OCI-LY1 (cell line): ENCODE measurements at regions not wholly inside any gene's neighbourhood (a gene's known extent, or its start where the extent isn't known, plus 50 kb on each side); places are given as distances from the start of the nearest gene placed in this dataset.
"Not testable (repeated sequence)": the region's sequence is repeated elsewhere in the genome, so short reads cannot be mapped to it uniquely, and the experiment has no call there.

Experiments used
- H2AFZ ChIP-seq: fragments of 200-600 bp; sonication (generic), shearing (Covaris generic); 2 replicates; pipeline ENCODE4 v1.6.0; 2014; ENCODE audit warnings: antibody characterized with exemption, mild to moderate bottlenecking, low read length
- H3F3A ChIP-seq: fragments of 200-600 bp; sonication (generic), shearing (Covaris generic); 2 replicates; pipeline ENCODE4 v1.6.0; 2014; ENCODE audit warnings: mild to moderate bottlenecking, antibody characterized with exemption, low read length, moderate library complexity; ENCODE audit not compliant: insufficient read depth
- H3K27ac ChIP-seq: fragments of 200-600 bp; sonication (generic); 2 replicates; pipeline ENCODE4 v1.5.1; 2014; ENCODE audit warnings: low read length, mixed run types, mild to moderate bottlenecking, low read depth; ENCODE audit not compliant: poor library complexity, severe bottlenecking
- H3K27me3 ChIP-seq: fragments of 200-600 bp; sonication (generic); 2 replicates; pipeline ENCODE4 v1.6.0; 2014; ENCODE audit warnings: antibody characterized with exemption, mild to moderate bottlenecking, low read length, moderate library complexity; ENCODE audit not compliant: insufficient read depth
- H3K36me3 ChIP-seq: fragments of 200-600 bp; sonication (generic); 2 replicates; pipeline ENCODE4 v1.6.1; 2014; ENCODE audit warnings: mild to moderate bottlenecking, antibody characterized with exemption, low read length, moderate library complexity, mixed read lengths; ENCODE audit not compliant: insufficient read depth
- H3K4me1 ChIP-seq: fragments of 200-600 bp; sonication (generic); 2 replicates; pipeline ENCODE4 v1.5.1; 2014; ENCODE audit warnings: mild to moderate bottlenecking, low read length, moderate library complexity; ENCODE audit not compliant: insufficient read depth, severe bottlenecking
- H3K4me2 ChIP-seq: fragments of 200-600 bp; sonication (generic), shearing (Covaris generic); 2 replicates; pipeline ENCODE4 v1.6.1; 2014; ENCODE audit warnings: low read length
- H3K4me3 ChIP-seq: fragments of 200-600 bp; sonication (generic); 2 replicates; pipeline ENCODE4 v1.5.1; 2014; ENCODE audit warnings: low read length, low read depth, mild to moderate bottlenecking, mixed read lengths; ENCODE audit not compliant: poor library complexity, severe bottlenecking
- H3K79me2 ChIP-seq: fragments of 200-600 bp; shearing (Covaris generic); 2 replicates; pipeline ENCODE4 v1.6.1; 2016; ENCODE audit warnings: mixed run types, low read length, mixed read lengths; ENCODE audit not compliant: insufficient read depth
- H3K9ac ChIP-seq: fragments of 200-600 bp; sonication (generic), shearing (Covaris generic); 2 replicates; pipeline ENCODE4 v1.6.1; 2014; ENCODE audit warnings: mild to moderate bottlenecking, low read length, mixed read lengths
- H3K9me2 ChIP-seq: fragments of 200-600 bp; sonication (generic), shearing (Covaris generic); 2 replicates; pipeline ENCODE4 v1.6.1; 2014; ENCODE audit warnings: low read depth, mild to moderate bottlenecking, low read length, mixed read lengths
- H3K9me3 ChIP-seq: fragments of 200-600 bp; shearing (Covaris generic); 2 replicates; pipeline ENCODE4 v1.6.1; 2014; ENCODE audit warnings: low read length, mixed read lengths
- H4K20me1 ChIP-seq: fragments of 200-600 bp; sonication (generic), shearing (Covaris generic); 2 replicates; pipeline ENCODE4 v1.6.0; 2016; ENCODE audit warnings: mild to moderate bottlenecking, low read length; ENCODE audit not compliant: insufficient read depth
- EZH2 ChIP-seq: fragments of 200-600 bp; sonication (generic), shearing (Covaris generic); IDR thresholded peaks from 2 replicates; pipeline ENCODE4 v1.8.0; 2017; ENCODE audit warnings: borderline replicate concordance, mixed run types, mild to moderate bottlenecking, antibody characterized with exemption, low read length, moderate library complexity, mixed read lengths
- TF ChIP-seq, protein P1 (sequence below): fragments of 200-600 bp; sonication (generic), shearing (Covaris generic); IDR thresholded peaks from 2 replicates; pipeline ENCODE4 v1.5.1; 2017; ENCODE audit warnings: mild to moderate bottlenecking, antibody characterized with exemption, low read length, moderate library complexity, mixed read lengths

DNA sequence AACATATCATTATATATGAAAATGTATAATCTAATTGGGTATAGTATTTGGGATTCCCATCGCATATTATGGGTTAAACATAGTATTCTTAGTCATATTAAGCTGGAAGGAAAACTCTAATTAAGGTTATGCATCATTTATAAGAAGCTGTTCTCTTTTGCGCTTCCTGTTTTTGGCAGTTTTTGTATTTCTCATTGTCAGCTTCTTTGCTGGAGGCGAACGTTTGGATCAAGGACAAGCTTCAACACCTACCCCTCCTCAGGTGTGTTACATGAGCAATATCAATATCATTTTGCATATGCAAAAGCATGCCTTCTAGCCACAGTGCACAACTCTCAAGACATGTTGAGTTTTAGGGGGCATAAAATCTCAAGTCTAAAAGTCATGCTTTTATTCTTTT, 439.8 kb downstream of the TDRD3 start:
- H3K9me2 ChIP-seq = no peaks in the 10 kb centered on the region
- no peak overlapping the region for H3K9ac ChIP-seq
- TF ChIP-seq, protein P1, sequence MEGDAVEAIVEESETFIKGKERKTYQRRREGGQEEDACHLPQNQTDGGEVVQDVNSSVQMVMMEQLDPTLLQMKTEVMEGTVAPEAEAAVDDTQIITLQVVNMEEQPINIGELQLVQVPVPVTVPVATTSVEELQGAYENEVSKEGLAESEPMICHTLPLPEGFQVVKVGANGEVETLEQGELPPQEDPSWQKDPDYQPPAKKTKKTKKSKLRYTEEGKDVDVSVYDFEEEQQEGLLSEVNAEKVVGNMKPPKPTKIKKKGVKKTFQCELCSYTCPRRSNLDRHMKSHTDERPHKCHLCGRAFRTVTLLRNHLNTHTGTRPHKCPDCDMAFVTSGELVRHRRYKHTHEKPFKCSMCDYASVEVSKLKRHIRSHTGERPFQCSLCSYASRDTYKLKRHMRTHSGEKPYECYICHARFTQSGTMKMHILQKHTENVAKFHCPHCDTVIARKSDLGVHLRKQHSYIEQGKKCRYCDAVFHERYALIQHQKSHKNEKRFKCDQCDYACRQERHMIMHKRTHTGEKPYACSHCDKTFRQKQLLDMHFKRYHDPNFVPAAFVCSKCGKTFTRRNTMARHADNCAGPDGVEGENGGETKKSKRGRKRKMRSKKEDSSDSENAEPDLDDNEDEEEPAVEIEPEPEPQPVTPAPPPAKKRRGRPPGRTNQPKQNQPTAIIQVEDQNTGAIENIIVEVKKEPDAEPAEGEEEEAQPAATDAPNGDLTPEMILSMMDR = no peak
- TF ChIP-seq EZH2 = no peak
- H3K27me3 ChIP-seq = no peaks in the 10 kb centered on the region
- no peak overlapping the region for H2AFZ ChIP-seq
- no peaks in the 10 kb centered on the region for H3K9me3 ChIP-seq
- no peaks in the 10 kb centered on the region for H3K79me2 ChIP-seq
- H3K36me3 ChIP-seq = no peaks in the 10 kb centered on the region
- H3K4me1 ChIP-seq = no peaks in the 10 kb centered on the region
- H3K4me2 ChIP-seq = no peak overlapping the region
- no peak overlapping the region for H3K27ac ChIP-seq
- no peak overlapping the region for H3K4me3 ChIP-seq
- H4K20me1 ChIP-seq = no peaks in the 10 kb centered on the region
- no peaks in the 10 kb centered on the region for H3F3A ChIP-seq

DNA sequence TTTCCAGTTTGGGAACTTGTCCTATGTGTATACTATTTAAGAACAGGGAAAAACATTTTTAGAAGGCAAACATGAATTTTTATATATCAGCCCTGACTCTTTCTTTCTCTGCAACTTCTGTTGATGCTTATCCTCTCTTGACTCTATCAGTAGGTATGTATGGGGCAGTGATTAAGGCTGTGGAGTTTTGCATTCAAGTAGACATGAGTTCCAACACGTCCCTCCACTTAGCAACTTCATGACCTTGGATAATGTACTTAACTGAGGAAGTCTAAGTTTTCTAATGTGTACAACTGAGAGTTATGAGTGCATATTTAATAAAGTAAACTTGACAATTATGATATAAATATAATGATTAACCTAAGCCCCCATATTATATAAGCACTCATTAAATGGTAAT, 414.6 kb downstream of the TDRD3 start:
- no peak overlapping the region for H2AFZ ChIP-seq
- no peak overlapping the region for H3K27ac ChIP-seq
- TF ChIP-seq EZH2 = no peak
- TF ChIP-seq, protein P1 = no peak
- no peaks in the 10 kb centered on the region for H4K20me1 ChIP-seq
- no peaks in the 10 kb centered on the region for H3K9me3 ChIP-seq
- no peaks in the 10 kb centered on the region for H3K36me3 ChIP-seq
- H3K79me2 ChIP-seq = no peaks in the 10 kb centered on the region
- no peak overlapping the region for H3K4me3 ChIP-seq
- no peak overlapping the region for H3K9ac ChIP-seq
- H3K4me2 ChIP-seq = no peak overlapping the region
- no peaks in the 10 kb centered on the region for H3K27me3 ChIP-seq
- no peaks in the 10 kb centered on the region for H3K4me1 ChIP-seq
- no peaks in the 10 kb centered on the region for H3F3A ChIP-seq
- H3K9me2 ChIP-seq = no peaks in the 10 kb centered on the region

- H3F3A ChIP-seq, H3K9ac ChIP-seq, H3K4me3 ChIP-seq, H3K9me3 ChIP-seq, H3K4me2 ChIP-seq, H4K20me1 ChIP-seq, H3K4me1 ChIP-seq, H3K27ac ChIP-seq, H3K9me2 ChIP-seq, H3K36me3 ChIP-seq, H3K27me3 ChIP-seq, H2AFZ ChIP-seq, H3K79me2 ChIP-seq: not testable (repeated sequence)
These were observed 408.6 kb downstream of the TDRD3 start for GRCh38 chr13:60805640-60806039.

DNA sequence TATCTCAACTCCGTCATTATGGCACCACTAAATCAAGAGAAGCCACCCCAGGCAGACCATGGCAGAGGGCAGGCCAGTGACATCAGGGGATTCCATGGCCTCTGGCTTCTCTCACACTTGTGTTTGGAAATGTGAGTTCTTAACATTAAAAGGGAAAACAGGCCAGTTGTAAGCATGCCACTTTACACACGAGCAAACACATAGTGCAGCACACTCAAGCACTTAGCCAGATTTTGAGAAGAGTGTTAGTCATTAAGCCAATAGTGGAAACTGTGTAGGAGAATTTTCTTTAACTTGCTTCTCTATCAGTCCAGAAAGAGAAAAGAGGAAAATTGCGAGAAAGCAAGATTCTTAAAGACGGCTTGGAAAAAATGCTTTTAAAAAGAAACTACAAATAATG, 401.5 kb downstream of the TDRD3 start:
- no peak overlapping the region for H3K9ac ChIP-seq
- no peaks in the 10 kb centered on the region for H3K4me1 ChIP-seq
- H3K27me3 ChIP-seq = no peaks in the 10 kb centered on the region
- no peak overlapping the region for H2AFZ ChIP-seq
- TF ChIP-seq, protein P1 = no peak
- TF ChIP-seq EZH2 = no peak
- no peaks in the 10 kb centered on the region for H3K36me3 ChIP-seq
- no peaks in the 10 kb centered on the region for H3K9me3 ChIP-seq
- H3K4me2 ChIP-seq = no peak overlapping the region
- H3K79me2 ChIP-seq = no peaks in the 10 kb centered on the region
- H4K20me1 ChIP-seq = no peaks in the 10 kb centered on the region
- H3K9me2 ChIP-seq = no peaks in the 10 kb centered on the region
- no peak overlapping the region for H3K27ac ChIP-seq
- no peaks in the 10 kb centered on the region for H3F3A ChIP-seq
- H3K4me3 ChIP-seq = no peak overlapping the region
